Stimulated activated CD4-positive, alpha-beta T cell treated with anti-CD3 and anti-CD28 coated beads, Interleukin-4, amount 100 ng/mL, for 1 hour (primary cell): ENCODE measurements at regions not wholly inside any gene's neighbourhood (a gene's known extent, or its start where the extent isn't known, plus 50 kb on each side); places are given as distances from the start of the nearest gene placed in this dataset.

ENCODE experiments used
- DNase-seq: peaks from one replicate; pipeline ENCODE4 v3.0.0-alpha.2; 2020

GRCh38 chr10:83252596-83252995 is 886.7 kb upstream of the GHITM start:
- DNase-seq, result no peak

GRCh38 chr10:83253011-83253671 is 886.2 kb upstream of the GHITM start:
- no peak for DNase-seq

DNA sequence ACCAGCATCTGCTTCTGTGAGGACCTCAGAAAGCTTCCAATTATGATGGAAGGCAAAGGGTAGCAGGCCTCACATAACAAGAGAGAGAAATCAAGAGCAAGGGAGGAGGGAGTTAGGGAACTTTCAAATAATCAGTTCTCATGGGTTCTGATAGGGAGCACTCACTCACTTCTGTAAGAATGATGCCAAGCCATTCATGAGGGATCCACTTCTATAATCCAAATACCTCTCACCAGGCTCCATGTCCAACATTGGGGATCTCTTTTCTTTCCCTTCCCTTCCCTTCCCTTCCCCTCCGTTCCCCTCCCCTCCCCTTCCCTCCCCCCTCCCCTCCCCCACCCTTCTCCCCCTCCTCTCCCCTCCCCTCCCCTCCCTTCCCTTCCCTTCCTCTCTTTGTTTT is 884.6 kb upstream of the GHITM start:
- DNase-seq, result no peak

DNA sequence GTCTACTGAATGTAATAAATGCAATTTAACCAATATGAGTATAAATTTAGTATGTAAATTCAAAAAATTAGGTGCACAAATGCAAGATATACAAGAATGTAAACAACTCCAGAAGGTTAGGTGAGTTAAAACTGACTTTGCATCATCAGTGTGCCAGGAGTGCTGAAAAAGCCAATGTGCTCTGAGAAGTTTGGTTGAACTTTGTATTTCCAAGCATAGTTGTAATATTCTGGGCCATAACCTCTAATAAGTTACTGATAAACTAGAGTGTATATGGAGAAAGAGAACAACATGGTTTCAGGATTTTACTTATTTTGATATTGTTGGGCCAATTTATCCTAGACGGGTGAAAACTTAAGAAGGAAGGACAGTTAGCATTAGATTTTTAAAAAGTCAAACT is 876.9 kb upstream of the GHITM start:
- DNase-seq, result no peak

DNA sequence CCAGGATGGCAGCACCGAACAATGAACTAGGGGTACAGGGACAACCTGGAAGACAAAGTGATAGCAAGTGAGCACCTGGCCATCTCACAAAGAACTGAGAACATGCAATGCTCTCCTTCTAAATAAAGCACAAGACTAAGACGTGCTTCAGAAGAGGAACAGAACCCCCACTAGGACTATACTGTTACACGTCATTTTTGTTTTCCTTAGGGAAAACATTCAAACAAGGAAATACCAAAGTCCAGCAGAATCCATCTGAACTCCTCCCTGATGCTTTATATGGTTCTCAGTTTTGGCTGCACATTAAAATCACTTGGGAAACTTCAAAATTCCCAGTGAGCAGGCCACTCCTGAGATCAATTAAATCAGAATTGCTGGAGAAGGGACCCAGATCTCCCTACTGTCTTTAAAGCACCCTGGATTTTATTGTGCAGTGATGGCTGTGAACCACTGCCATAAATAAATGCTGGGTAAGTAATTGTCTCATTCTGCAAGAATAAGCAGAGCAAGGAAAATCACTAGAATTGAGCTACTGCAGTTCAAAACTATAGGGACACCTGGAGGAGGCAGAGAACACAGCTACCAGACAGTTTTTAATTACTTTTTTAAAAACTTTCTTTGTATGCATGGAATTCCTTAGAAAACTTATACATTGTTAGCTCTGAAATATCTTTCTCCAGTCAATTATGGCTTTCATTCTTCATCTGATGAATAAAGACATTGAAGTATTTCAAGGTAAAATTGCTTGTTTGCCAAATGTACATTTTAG is 866.5 kb upstream of the GHITM start:
- no peak for DNase-seq

DNA sequence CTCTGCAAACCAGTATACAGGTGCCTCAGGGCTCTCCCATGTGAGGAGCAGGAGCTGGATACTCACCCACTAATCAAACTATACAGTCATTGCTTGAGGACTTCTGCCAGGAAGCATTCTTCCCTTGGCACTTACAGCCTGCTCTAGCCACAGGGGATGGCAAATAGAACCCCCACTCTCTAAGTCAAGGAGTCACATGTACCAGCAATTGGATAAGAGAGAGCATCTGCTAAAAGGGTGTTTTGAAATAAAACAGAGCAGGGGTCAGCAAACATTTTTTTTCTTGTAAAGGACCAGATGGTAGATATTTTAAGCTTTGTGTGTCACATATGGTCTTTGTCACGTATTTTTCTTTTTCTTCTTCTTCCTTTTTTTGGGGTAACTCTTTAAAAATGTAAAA is 865.2 kb upstream of the GHITM start:
- no peak for DNase-seq

DNA sequence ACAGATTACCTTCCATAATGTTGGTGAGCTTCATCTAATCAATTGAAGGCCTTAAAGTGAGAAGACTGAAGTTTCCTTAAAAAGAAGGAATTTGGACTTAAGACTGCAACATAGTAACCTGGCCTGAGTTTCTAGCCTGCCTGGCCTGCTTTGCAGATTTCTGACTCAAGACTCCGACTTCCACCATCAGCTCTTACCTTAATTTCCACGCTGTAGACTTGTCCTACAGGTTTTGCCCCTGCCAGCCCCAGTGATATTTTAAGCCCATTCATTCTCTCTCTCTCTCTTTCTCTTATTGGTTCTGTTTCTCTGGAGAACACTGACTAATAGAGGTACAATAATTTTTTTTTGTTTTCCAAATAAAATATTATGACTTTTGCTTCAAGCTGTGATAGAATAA is 862.3 kb upstream of the GHITM start:
- no peak for DNase-seq

GRCh38 chr10:83283151-83283550 is 856.2 kb upstream of the GHITM start:
- no peak for DNase-seq

- DNase-seq, result no peak
Observed at GRCh38 chr10:83287374-83287773, 851.9 kb upstream of the GHITM start.

GRCh38 chr10:83289373-83289772 is 849.9 kb upstream of the GHITM start:
- no peak for DNase-seq

DNA sequence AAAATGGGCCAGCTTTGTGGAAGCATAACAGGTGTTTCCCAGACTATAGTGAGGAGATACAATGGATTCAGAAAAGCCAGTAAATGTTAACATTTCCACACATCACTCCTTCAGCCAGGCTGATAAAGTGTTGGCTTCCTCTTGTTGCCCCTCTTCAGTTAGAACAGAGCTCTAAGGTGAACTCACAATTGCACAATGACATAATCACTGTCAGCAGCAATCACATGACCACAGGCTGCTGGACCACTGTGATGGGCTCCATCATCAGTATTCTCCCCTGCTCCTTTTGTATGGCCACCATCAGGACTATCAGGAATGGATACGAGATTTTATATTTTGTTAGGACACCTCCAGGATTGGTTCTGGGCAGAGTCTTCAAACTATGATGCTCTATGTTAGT is 849.4 kb upstream of the GHITM start:
- DNase-seq, result no peak

- no peak for DNase-seq
Observed at GRCh38 chr10:83301732-83302131, 837.6 kb upstream of the GHITM start.

DNA sequence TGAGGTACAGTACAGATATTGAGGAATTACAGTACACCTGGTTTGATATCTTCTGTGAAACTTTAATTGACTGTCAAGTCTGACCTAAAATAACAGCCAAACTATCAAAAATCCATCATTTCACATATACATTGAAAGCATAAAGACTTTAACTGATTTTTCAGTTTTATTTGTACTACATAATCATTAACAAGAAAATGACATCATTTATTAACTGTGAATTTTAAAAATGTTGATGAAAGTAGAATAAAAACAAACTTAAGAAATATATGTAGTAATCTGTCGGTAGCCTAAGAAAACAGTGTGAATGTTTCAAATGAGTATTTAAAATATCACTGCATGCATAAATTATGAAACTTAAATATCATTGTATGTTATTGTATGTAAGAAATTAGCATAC is 836.7 kb upstream of the GHITM start:
- DNase-seq, result no peak

DNA sequence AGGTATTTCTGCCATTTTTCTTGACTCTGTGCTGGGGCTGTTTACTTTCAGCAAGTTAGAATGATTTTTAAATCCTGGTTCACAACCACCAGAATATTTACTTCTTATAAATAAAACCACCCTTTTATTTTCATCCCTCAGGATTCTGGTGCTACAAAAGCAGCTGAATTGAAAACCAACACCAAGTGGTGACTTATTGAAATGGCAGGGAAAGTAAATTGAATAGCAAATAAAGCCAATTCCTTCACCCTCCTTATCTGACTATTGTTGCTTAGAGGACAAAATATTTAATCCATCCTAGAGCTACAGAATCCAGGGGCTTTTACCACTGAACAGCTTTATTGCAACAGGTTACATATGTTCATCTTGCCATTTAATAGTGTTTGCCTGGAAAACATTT is 828.6 kb upstream of the GHITM start:
- DNase-seq, result no peak

DNA sequence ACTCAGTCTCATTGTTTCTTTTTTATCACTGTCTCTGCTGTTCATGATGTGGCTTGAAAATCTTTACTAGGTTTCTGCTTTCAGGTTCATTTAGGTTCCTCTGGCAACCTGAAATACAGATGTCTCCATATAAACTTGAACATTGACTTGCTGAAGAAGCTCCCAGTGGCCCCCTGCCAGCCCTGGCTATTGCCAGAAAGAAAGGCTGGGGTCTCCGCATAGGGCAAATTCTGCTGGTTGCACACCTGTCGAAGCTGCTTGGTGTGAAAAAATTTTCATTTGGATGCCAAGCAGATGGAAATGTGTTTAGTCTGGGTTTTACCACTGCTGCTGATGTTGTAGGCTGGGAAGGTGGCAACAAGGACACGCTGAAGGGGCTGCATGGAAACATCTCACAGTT is 826.7 kb upstream of the GHITM start:
- DNase-seq, result no peak

DNA sequence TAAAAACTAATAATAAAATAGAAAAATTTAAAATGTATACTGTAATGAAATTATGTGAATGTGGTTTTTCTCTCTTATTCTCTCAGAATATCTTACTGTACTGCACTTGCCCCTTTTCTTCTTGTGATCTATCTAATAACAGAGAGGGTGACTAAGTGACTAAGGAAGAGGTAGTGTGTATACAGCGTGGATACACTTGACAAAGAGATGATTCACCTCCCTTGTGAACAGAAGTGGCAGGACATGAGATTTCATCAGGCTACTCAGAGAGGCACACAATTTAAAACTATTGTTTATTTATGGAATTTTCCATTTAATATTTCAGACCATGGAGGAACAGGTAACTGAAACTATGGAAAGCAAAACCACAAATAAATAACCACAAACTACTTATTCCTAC is 806.6 kb upstream of the GHITM start:
- no peak for DNase-seq

GRCh38 chr10:83333566-83333965 is 805.7 kb upstream of the GHITM start:
- DNase-seq, result no peak

DNA sequence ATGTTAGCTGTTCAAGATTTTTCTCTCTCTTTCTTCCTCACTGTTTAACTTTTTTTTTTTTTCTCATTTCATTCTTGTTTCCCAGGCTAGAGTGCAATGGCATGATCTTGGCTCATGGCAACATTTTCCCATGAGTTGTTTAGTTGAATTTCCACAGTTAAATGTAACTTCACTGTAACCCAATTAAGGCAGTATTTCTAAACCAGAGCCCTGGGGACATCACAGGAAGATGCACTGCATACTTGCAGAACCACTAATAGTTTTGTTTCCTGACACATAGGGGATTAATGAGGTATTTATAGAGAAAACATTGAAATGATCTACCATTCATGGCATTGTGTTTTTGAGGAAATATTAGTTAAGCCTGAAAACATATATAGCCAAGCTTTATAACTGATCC is 795.6 kb upstream of the GHITM start:
- no peak for DNase-seq

GRCh38 chr10:83346266-83346910 is 792.9 kb upstream of the GHITM start:
- DNase-seq, result no peak

GRCh38 chr10:83352588-83352987 is 786.7 kb upstream of the GHITM start:
- no peak for DNase-seq

GRCh38 chr10:83354456-83354855 is 784.9 kb upstream of the GHITM start:
- DNase-seq, result no peak

GRCh38 chr10:83357004-83357403 is 782.3 kb upstream of the GHITM start:
- no peak for DNase-seq

DNA sequence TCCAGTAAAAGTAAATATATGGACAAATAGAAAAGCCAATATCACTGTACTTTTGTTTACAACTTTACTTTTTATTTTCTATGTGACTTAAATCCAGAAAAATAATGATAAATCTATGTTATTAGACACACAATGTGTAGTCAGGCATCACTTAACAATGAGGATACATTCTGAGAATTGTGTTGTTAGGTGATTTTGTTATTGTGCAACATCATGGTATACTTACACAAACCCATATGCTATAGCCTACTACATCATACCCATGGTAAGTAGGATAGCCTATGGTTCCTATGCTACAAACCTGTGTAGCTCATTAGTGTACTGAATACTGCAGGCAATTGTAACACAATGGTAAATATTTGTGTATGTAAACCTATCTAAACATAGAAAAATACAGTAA is 781.7 kb upstream of the GHITM start:
- DNase-seq, result no peak

DNA sequence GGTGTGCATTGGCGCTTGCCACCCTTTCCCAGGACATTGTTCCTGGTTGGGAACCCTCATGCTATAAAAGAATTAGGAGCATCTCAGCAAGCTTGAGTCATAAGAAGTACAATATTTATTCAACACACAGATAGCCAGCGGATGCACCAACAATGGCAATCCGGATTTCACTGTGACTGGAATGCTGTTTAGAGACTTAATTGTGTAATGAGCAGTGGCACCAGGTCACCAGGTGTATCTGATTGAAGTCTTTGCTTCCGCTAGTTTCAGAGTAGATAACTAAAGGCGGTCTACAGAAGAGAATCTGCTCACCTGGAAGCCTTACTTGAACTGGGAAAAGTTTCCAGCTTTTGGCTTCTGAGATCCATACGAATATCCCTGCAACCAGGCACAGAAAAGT is 772.3 kb upstream of the GHITM start:
- no peak for DNase-seq
